ENCODE measurements at regions not wholly inside any gene's neighbourhood (a gene's known extent, or its start where the extent isn't known, plus 50 kb on each side); places are given as distances from the start of the nearest gene placed in this dataset.
A peak's percentile ranks its signal among the peaks of the same experiment; 100 is the strongest.

- no peak overlapping the region for H3K4me3 ChIP-seq (ENCODE audit: low read depth, low read length)
- no peak for TF ChIP-seq CTCF (IDR thresholded peaks at IDR 0.05; ENCODE audit: insufficient read depth, low read depth, low read length, missing control alignments)
- DNase-seq (ENCODE audit: low read depth), result no peak
These were observed 101.9 kb upstream of the SLC5A9 start for GRCh38 chr1:48120621-48121020.

GRCh38 chr1:48115835-48116234 is 106.7 kb upstream of the SLC5A9 start:
- TF ChIP-seq CTCF (IDR thresholded peaks at IDR 0.05; ENCODE audit: insufficient read depth, low read depth, low read length, missing control alignments), result no peak
- no peak overlapping the region for H3K4me3 ChIP-seq (ENCODE audit: low read depth, low read length)
- no peak for DNase-seq (ENCODE audit: low read depth)

- DNase-seq (ENCODE audit: low read depth), result no peak
- TF ChIP-seq CTCF (IDR thresholded peaks at IDR 0.05; ENCODE audit: insufficient read depth, low read depth, low read length, missing control alignments), result no peak
These were observed 107.7 kb upstream of the SLC5A9 start for GRCh38 chr1:48114596-48115382.

GRCh38 chr1:48109390-48110013 is 112.3 kb upstream of the TRABD2B start:
- no peak overlapping the region for H3K4me3 ChIP-seq (ENCODE audit: low read depth, low read length)
- peak; percentile 71 for TF ChIP-seq CTCF (IDR thresholded peaks at IDR 0.05; ENCODE audit: insufficient read depth, low read depth, low read length, missing control alignments)
- peak; percentile 40 for DNase-seq (ENCODE audit: low read depth)

More at GRCh38 chr1:48114596-48115382, 107.7 kb upstream of the SLC5A9 start:
- H3K4me3 ChIP-seq (ENCODE audit: low read depth, low read length), result no peak overlapping the region

GRCh38 chr1:48107516-48107915 is 110.3 kb upstream of the TRABD2B start:
- no peak overlapping the region for H3K4me3 ChIP-seq (ENCODE audit: low read depth, low read length)
- no peak for TF ChIP-seq CTCF (IDR thresholded peaks at IDR 0.05; ENCODE audit: insufficient read depth, low read depth, low read length, missing control alignments)
- DNase-seq (ENCODE audit: low read depth), result peak; percentile 5

GRCh38 chr1:48106049-48106448 is 108.9 kb upstream of the TRABD2B start:
- no peak for DNase-seq (ENCODE audit: low read depth)
- H3K4me3 ChIP-seq (ENCODE audit: low read depth, low read length), result no peak overlapping the region
- no peak for TF ChIP-seq CTCF (IDR thresholded peaks at IDR 0.05; ENCODE audit: insufficient read depth, low read depth, low read length, missing control alignments)

Data from GM12865 (cell line).